K562 (cell line): ENCODE measurements at regions not wholly inside any gene's neighbourhood (a gene's known extent, or its start where the extent isn't known, plus 50 kb on each side); places are given as distances from the start of the nearest gene placed in this dataset.

Experiments used
- ATAC-seq: fragments of 200-7000 bp; cut with Tn5 transposase; 3 replicates; pipeline ENCODE4 v1.9.1; 2020; ENCODE audit warnings: moderate library complexity
- BruUV-seq: library from RNA; stranded (reverse); fragments of 400-500 nt; replicated peaks from 2 replicates; lab custom pipeline; 2021; lab: Mats Ljungman, UMichigan
- CTCF ChIA-PET: fragments of 300-600 bp; formaldehyde crosslinking; extraction: SDS; loops from one replicate; lab custom pipeline; 2021; ENCODE audit warnings: low intra/inter-chr PET ratio; lab: Yijun Ruan, JAX
- POLR2A ChIA-PET: fragments of 300-600, 350-650 bp; sonication (Branson Sonifier 250); formaldehyde crosslinking; extraction: SDS; loops from one replicate; lab custom pipeline; 2021; ENCODE audit warnings: antibody characterized with exemption, inconsistent platforms; lab: Yijun Ruan, JAX
- DNase-seq, 4 experiments: peaks; one replicate each; pipeline versions ENCODE4 v3.0.0 to v3.0.0-alpha.2; 2011 to 2018; ENCODE audit warnings: low spot score in 3 of 4, mixed read lengths in 3 of 4; ENCODE audit errors: extremely low read depth in 1 of 4
- FAIRE-seq: peaks from 2 replicates; lab custom pipeline; 2011; peaks lifted over from hg19 to GRCh38; lab: Jason Lieb, UNC
- H2AFZ ChIP-seq: 2 replicates; pipeline ENCODE4 v1.6.0; 2011; ENCODE audit warnings: low read depth, low read length, control low read depth, inconsistent platforms
- H3K27ac ChIP-seq: fragments of 200-600 bp; 3 replicates; pipeline ENCODE4 v1.8.0; 2011; ENCODE audit warnings: low read depth, mild to moderate bottlenecking, control low read depth, inconsistent platforms, low read length, moderate library complexity, mixed read lengths; ENCODE audit errors: extremely low read depth
- H3K27me3 ChIP-seq, 2 experiments: fragments of 300-600 bp in 1 of 2; 2 replicates in 1 of 2; 3 replicates in 1 of 2; pipeline versions ENCODE4 v1.6.0 to v1.8.0; 2011; ENCODE audit warnings: inconsistent platforms in 2 of 2, low read length in 2 of 2, mild to moderate bottlenecking in 1 of 2, mixed read lengths in 1 of 2, moderate library complexity in 1 of 2; ENCODE audit not compliant: control insufficient read depth in 2 of 2, insufficient read depth in 2 of 2
- H3K36me3 ChIP-seq: fragments of 300-600 bp; 3 replicates; pipeline ENCODE4 v1.8.0; 2011; ENCODE audit warnings: mild to moderate bottlenecking, low read length, inconsistent platforms; ENCODE audit not compliant: control insufficient read depth, insufficient read depth
- H3K4me1 ChIP-seq, 2 experiments: fragments of 200-600 bp in 1 of 2; replicated peaks in 1 of 2; 2 replicates in 1 of 2; 3 replicates in 1 of 2; pipeline versions ENCODE4 v1.5.1 to v1.8.0; 2011; ENCODE audit warnings: inconsistent platforms in 2 of 2, low read length in 2 of 2, mild to moderate bottlenecking in 1 of 2, mixed read lengths in 1 of 2, moderate library complexity in 1 of 2; ENCODE audit not compliant: control insufficient read depth in 2 of 2, insufficient read depth in 2 of 2
- H3K4me2 ChIP-seq: 2 replicates; pipeline ENCODE4 v1.6.1; 2011; ENCODE audit warnings: low read length, control low read depth, inconsistent platforms, mixed read lengths; ENCODE audit not compliant: insufficient read depth
- H3K4me3 ChIP-seq: fragments of 200-600 bp; sonication (generic), shearing (Covaris generic); 2 replicates; pipeline ENCODE4 v1.5.1; 2016; ENCODE audit warnings: control low read depth, inconsistent platforms
- H3K79me2 ChIP-seq: fragments of 200-600 bp; 3 replicates; pipeline ENCODE4 v1.8.0; 2011; ENCODE audit warnings: low read length, inconsistent platforms; ENCODE audit not compliant: control insufficient read depth, insufficient read depth
- H3K9ac ChIP-seq, 2 experiments: 2 replicates each; pipeline versions ENCODE4 v1.6.0 to v1.6.1; 2011; ENCODE audit warnings: low read depth in 2 of 2, low read length in 2 of 2, control low read depth in 1 of 2, inconsistent platforms in 1 of 2, mild to moderate bottlenecking in 1 of 2, mixed read lengths in 1 of 2; ENCODE audit not compliant: insufficient read depth in 1 of 2
- H3K9me1 ChIP-seq: one replicate; pipeline ENCODE4 v1.6.0; 2011; ENCODE audit warnings: inconsistent platforms, mild to moderate bottlenecking, low read length, moderate library complexity; ENCODE audit not compliant: control insufficient read depth, insufficient read depth
- H3K9me3 ChIP-seq: replicated peaks from 2 replicates; pipeline ENCODE4 v1.5.1; 2011; ENCODE audit warnings: low read depth, low read length, inconsistent platforms; ENCODE audit not compliant: control insufficient read depth, insufficient read depth
- H4K20me1 ChIP-seq: replicated peaks from 2 replicates; pipeline ENCODE4 v1.6.1; 2011; ENCODE audit warnings: low read length, inconsistent platforms, mixed read lengths; ENCODE audit not compliant: control insufficient read depth, insufficient read depth
- BCOR ChIP-seq: fragments of 450-650 bp; IDR thresholded peaks from 2 replicates; pipeline ENCODE4 v1.6.1; 2016
- CREB1 ChIP-seq, 2 experiments: sonication (generic) in 1 of 2; formaldehyde crosslinking in 1 of 2; IDR thresholded peaks; 2 replicates each; pipeline versions ENCODE4 v1.6.1 to v1.8.0; 2012 to 2022; ENCODE audit warnings: inconsistent platforms in 1 of 2, mild to moderate bottlenecking in 1 of 2, missing genetic modification reagents in 1 of 2, moderate library complexity in 1 of 2
- E2F3 ChIP-seq: fragments of 250-450 bp; sonication (Bioruptor Pico); IDR thresholded peaks from 2 replicates; pipeline ENCODE4 v1.4.0; 2020; ENCODE audit warnings: mild to moderate bottlenecking
- MYBL2 ChIP-seq, 2 experiments: fragments of 450-650 bp in 1 of 2; sonication (generic) in 1 of 2; formaldehyde crosslinking in 1 of 2; IDR thresholded peaks; 2 replicates each; pipeline versions ENCODE4 v1.6.1 to v1.8.1; 2017 to 2022; ENCODE audit warnings: borderline replicate concordance in 1 of 2, inconsistent platforms in 1 of 2, low read depth in 1 of 2, mild to moderate bottlenecking in 1 of 2, missing genetic modification reagents in 1 of 2, moderate library complexity in 1 of 2
- PHTF2 ChIP-seq: fragments of 250-450 bp; sonication (Bioruptor Pico); IDR thresholded peaks from 2 replicates; pipeline ENCODE4 v1.5.0; 2021; ENCODE audit warnings: mild to moderate bottlenecking
- RHOXF2B ChIP-seq: fragments of 250-450 bp; sonication (Bioruptor Pico); conservative IDR thresholded peaks from 2 replicates; pipeline ENCODE4 v1.5.1; 2021
- SNRNP70 ChIP-seq: fragments of 200-400 bp; formaldehyde crosslinking; optimal IDR thresholded peaks from 2 replicates; pipeline ENCODE3; 2017; ENCODE audit warnings: low read depth, low read length
- ZNF431 ChIP-seq: sonication (generic); formaldehyde crosslinking; IDR thresholded peaks from 2 replicates; pipeline ENCODE4 v1.8.0; 2022; ENCODE audit warnings: mild to moderate bottlenecking, missing genetic modification reagents
- ZNF699 ChIP-seq: fragments of 250-450 bp; sonication (Bioruptor Pico); IDR thresholded peaks from 2 replicates; pipeline ENCODE4 v1.8.0; 2021; ENCODE audit warnings: mild to moderate bottlenecking, moderate library complexity; ENCODE audit not compliant: insufficient replicate concordance
- WGBS: fragments of 100-300 bp; shearing (Covaris generic); methylation state at CpG from one replicate; pipeline ENCODE4 v1.1.6; 2016; ENCODE audit warnings: low coverage, mixed read lengths; ENCODE audit not compliant: insufficient coverage; ENCODE audit errors: missing lambda C conversion rate; 5-methylcytosine and 5-hydroxymethylcytosine counted together
- in situ Hi-C: fragments of 300-500 bp; cut with MboI; formaldehyde crosslinking; loops from 4 replicates; pipeline ENCODE4 v1.15.0; 2018; ENCODE audit warnings: inconsistent platforms, mixed read lengths
- intact Hi-C: fragments of 100-400 bp; cut with micrococcal nuclease; formaldehyde crosslinking; loops from 2 replicates; pipeline ENCODE4 v1.14.2; 2022
- TF ChIP-seq, protein P1 (sequence below): fragments of 450-650 bp; IDR thresholded peaks from one replicate; pipeline ENCODE4 v1.6.1; 2018; ENCODE audit warnings: mild to moderate bottlenecking, moderate library complexity; ENCODE audit not compliant: partially characterized antibody
- TF ChIP-seq, protein P2 (sequence below): sonication (generic); formaldehyde crosslinking; IDR thresholded peaks from 2 replicates; pipeline ENCODE4 v1.8.0; 2022; ENCODE audit warnings: mild to moderate bottlenecking, missing genetic modification reagents

DNA sequence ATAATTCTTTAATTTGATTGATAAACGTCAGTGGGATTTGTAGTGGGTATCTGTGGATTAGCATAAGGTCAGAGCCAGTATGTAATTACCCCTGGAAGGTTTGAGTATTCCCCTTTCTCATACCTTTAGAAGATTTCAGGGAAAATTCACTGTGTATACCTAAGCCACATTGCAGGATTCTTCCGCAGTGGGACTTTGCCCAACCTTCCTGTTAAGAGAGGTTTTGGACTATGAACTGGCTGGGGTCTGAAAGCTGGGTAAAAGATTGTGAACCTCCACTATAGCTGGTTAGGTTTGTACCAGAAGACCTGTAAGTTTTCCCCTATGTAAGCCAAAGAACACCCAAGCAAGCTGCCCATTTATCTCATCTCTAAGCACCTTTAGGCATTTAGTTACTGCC, 150.2 kb downstream of the TTC6 start:
- no TSS peak for BruUV-seq
- ATAC-seq, result no peak
- POLR2A ChIA-PET, result no interaction called here
- CTCF ChIA-PET, result no interaction called here
- Histone ChIP-seq H3K4me3 (no peak overlapping the region), H3K9ac (no peak overlapping the region), H3K27me3 (no peaks in the 10 kb centered on the region), H3K79me2 (no peaks in the 10 kb centered on the region), H3K9me1 (no peaks in the 10 kb centered on the region), H3K36me3 (no peaks in the 10 kb centered on the region), H3K27ac (no peak overlapping the region), H3K4me1 (no peaks in the 10 kb centered on the region), H4K20me1 (no peaks in the 10 kb centered on the region), H3K4me2 (no peak overlapping the region), H3K9me3 (no peaks in the 10 kb centered on the region), H2AFZ (no peak overlapping the region)
- 0% methylated on average over 2 of the region's 2 CpGs for WGBS
- TF ChIP-seq, protein P1, sequence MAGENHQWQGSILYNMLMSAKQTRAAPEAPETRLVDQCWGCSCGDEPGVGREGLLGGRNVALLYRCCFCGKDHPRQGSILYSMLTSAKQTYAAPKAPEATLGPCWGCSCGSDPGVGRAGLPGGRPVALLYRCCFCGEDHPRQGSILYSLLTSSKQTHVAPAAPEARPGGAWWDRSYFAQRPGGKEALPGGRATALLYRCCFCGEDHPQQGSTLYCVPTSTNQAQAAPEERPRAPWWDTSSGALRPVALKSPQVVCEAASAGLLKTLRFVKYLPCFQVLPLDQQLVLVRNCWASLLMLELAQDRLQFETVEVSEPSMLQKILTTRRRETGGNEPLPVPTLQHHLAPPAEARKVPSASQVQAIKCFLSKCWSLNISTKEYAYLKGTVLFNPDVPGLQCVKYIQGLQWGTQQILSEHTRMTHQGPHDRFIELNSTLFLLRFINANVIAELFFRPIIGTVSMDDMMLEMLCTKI, result no peak
- no peak for TF ChIP-seq MYBL2 (IDR thresholded peaks at IDR 0.05; ENCODE audit: low read depth)
- no peak for TF ChIP-seq MYBL2 (CRISPR knock-in tag; IDR thresholded peaks at IDR 0.05; ENCODE audit: borderline replicate concordance)
- no peak for TF ChIP-seq ZNF699
- TF ChIP-seq E2F3 (CRISPR knock-in tag), result no peak
- TF ChIP-seq, protein P2, sequence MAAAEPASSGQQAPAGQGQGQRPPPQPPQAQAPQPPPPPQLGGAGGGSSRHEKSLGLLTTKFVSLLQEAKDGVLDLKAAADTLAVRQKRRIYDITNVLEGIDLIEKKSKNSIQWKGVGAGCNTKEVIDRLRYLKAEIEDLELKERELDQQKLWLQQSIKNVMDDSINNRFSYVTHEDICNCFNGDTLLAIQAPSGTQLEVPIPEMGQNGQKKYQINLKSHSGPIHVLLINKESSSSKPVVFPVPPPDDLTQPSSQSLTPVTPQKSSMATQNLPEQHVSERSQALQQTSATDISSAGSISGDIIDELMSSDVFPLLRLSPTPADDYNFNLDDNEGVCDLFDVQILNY (CRISPR knock-in tag), result no peak
- no peak for TF ChIP-seq CREB1 (IDR thresholded peaks at IDR 0.05)
- TF ChIP-seq CREB1 (CRISPR knock-in tag; IDR thresholded peaks at IDR 0.05), result no peak
- no peak for TF ChIP-seq RHOXF2B (CRISPR knock-in tag)
- no peak for TF ChIP-seq BCOR
- no peak for TF ChIP-seq SNRNP70
- TF ChIP-seq ZNF431, result no peak
- TF ChIP-seq PHTF2 (CRISPR knock-in tag), result no peak
- DNase-seq, result no peak
- intact Hi-C loops (no loop called here), in situ Hi-C loops (no loop called here)
- FAIRE-seq, result no peak
